ENCODE measurements at regions not wholly inside any gene's neighbourhood (a gene's known extent, or its start where the extent isn't known, plus 50 kb on each side); places are given as distances from the start of the nearest gene placed in this dataset.

GRCh38 chr5:63217422-63217821, 638.8 kb downstream of the LRRC70 start:
- Histone ChIP-seq H2AFZ (ENCODE audit: low read length) (no peak overlapping the region), H3K56ac (ENCODE audit: insufficient read length, low read depth, low read length) (no peak overlapping the region), H2BK15ac (ENCODE audit: low read depth, low read length) (no peak overlapping the region), H4K91ac (ENCODE audit: insufficient read length, low read depth, low read length) (no peak overlapping the region), H2BK12ac (ENCODE audit: insufficient read length, low read depth, low read length) (no peak overlapping the region), H3K23ac (ENCODE audit: insufficient read length, low read depth, low read length) (no peak overlapping the region), H2BK120ac (ENCODE audit: low read depth, low read length, poor library complexity, severe bottlenecking) (no peak overlapping the region), H3K23me2 (ENCODE audit: insufficient read length, low read depth, low read length, poor library complexity, severe bottlenecking) (no peaks in the 10 kb centered on the region), H3K79me2 (ENCODE audit: insufficient read depth, low read length) (no peaks in the 10 kb centered on the region), H3K27ac (ENCODE audit: insufficient read length, low read depth, low read length) (no peak overlapping the region), H4K5ac (ENCODE audit: insufficient read length, low read depth, low read length) (no peak overlapping the region), H3K4me2 (ENCODE audit: insufficient read depth, insufficient read length, low read length) (no peak overlapping the region), H3K14ac (ENCODE audit: insufficient read depth, low read length) (no peak overlapping the region), H2BK5ac (ENCODE audit: insufficient read length, low read length) (no peak overlapping the region), H3K27me3 (ENCODE audit: insufficient read depth, low read length) (no peaks in the 10 kb centered on the region), H3T11ph (ENCODE audit: low read length) (no peak overlapping the region), H3K4ac (ENCODE audit: low read depth, low read length) (no peak overlapping the region), H4K8ac (replicated peaks; ENCODE audit: insufficient read length, low read depth, low read length) (no peak overlapping the region), H3K79me1 (ENCODE audit: insufficient read depth, low read depth, low read length, poor library complexity, severe bottlenecking) (no peaks in the 10 kb centered on the region), H2BK20ac (ENCODE audit: low read depth, low read length, poor library complexity, severe bottlenecking) (no peak overlapping the region), H3K4me1 (ENCODE audit: insufficient read depth, low read length) (no peaks in the 10 kb centered on the region), H3K18ac (ENCODE audit: insufficient read length, low read depth, low read length) (no peak overlapping the region), H3K9ac (ENCODE audit: extremely low read depth, insufficient read length, low read length) (no peak overlapping the region), H3K9me3 (ENCODE audit: control insufficient read depth, low read depth, low read length) (no peaks in the 10 kb centered on the region), H4K20me1 (ENCODE audit: control insufficient read depth, insufficient read depth, insufficient read length) (no peaks in the 10 kb centered on the region), H2AK5ac (ENCODE audit: insufficient read length, low read length) (no peak overlapping the region)
- DNase-seq, result no peak
- Mint-ChIP-seq H3K27me3 (ENCODE audit: low read depth) (no peaks in the 10 kb centered on the region), H3K36me3 (ENCODE audit: insufficient read depth in 1 of 3, low read depth in 3 of 3) (no peaks in the 10 kb centered on the region), H3K4me1 (peaks cover 0 to 6% of the 10 kb centered on the region in 2 experiments; a peak in 1 of 4 replicates), H3K4me3 (no peak overlapping the region), H3K27ac (peak overlapping the region in 1 of 3 experiments; percentile 28; a peak in 1 of 7 replicates), H3K9me3 (no peaks in the 10 kb centered on the region)
- TF ChIP-seq CTCF (conservative IDR thresholded peaks at IDR 0.05), result no peak
- WGBS (ENCODE audit: extremely low coverage, insufficient read length, low lambda C conversion rate), result no CpG with 5 or more reads among the region's 4 CpGs

All from H9 (cell line).